ENCODE measurements at regions not wholly inside any gene's neighbourhood (a gene's known extent, or its start where the extent isn't known, plus 50 kb on each side); places are given as distances from the start of the nearest gene placed in this dataset.
A peak's percentile ranks its signal among the peaks of the same experiment; 100 is the strongest.

DNA sequence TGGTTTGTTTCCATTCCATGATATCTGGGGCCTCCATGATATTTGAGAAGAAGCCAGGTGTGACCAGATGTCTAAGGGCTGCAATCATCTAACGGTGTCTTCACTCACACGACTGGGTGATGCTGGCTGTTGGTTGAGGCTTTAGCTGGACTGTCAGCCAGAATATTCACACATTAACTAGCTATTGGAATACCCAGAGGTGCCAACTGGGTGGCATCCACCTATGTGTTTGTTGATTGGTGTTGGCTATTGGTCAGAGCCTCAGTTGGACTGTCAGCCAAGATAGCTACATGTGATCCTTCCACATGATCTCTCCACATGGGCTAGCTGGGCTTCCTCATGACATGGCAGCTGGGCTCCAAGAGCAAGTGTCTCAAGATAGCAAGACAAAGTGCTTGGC, 117.4 kb downstream of the CDCA7 start:
- Histone ChIP-seq H3K36me3 (replicated peaks) (no peaks in the 10 kb centered on the region), H3K4me3 (ENCODE audit: low read depth, low read length) (no peak overlapping the region), H3K27me3 (replicated peaks) (no peaks in the 10 kb centered on the region), H3K27ac (no peak overlapping the region)
- in situ Hi-C loops (cut with HindIII; ENCODE audit: low pct_ligation_motif_present, low sequenced_read_pairs): no loop called here
- TF ChIP-seq, protein P1, sequence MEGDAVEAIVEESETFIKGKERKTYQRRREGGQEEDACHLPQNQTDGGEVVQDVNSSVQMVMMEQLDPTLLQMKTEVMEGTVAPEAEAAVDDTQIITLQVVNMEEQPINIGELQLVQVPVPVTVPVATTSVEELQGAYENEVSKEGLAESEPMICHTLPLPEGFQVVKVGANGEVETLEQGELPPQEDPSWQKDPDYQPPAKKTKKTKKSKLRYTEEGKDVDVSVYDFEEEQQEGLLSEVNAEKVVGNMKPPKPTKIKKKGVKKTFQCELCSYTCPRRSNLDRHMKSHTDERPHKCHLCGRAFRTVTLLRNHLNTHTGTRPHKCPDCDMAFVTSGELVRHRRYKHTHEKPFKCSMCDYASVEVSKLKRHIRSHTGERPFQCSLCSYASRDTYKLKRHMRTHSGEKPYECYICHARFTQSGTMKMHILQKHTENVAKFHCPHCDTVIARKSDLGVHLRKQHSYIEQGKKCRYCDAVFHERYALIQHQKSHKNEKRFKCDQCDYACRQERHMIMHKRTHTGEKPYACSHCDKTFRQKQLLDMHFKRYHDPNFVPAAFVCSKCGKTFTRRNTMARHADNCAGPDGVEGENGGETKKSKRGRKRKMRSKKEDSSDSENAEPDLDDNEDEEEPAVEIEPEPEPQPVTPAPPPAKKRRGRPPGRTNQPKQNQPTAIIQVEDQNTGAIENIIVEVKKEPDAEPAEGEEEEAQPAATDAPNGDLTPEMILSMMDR (IDR thresholded peaks at IDR 0.05; ENCODE audit: low read depth, low read length, missing control alignments): peak; percentile 3
- no peak for DNase-seq

- H3K27ac ChIP-seq: no peak overlapping the region
- no peaks in the 10 kb centered on the region for H3K36me3 ChIP-seq (replicated peaks)
- no peak overlapping the region for H3K4me3 ChIP-seq (ENCODE audit: low read depth, low read length)
- TF ChIP-seq, protein P1 (IDR thresholded peaks at IDR 0.05; ENCODE audit: low read depth, low read length, missing control alignments): no peak
- in situ Hi-C loops (cut with HindIII; ENCODE audit: low pct_ligation_motif_present, low sequenced_read_pairs): no loop called here
- DNase-seq: no peak
- no peaks in the 10 kb centered on the region for H3K27me3 ChIP-seq (replicated peaks)
Measured at GRCh38 chr2:173483137-173483536, 128.5 kb downstream of the CDCA7 start.

DNA sequence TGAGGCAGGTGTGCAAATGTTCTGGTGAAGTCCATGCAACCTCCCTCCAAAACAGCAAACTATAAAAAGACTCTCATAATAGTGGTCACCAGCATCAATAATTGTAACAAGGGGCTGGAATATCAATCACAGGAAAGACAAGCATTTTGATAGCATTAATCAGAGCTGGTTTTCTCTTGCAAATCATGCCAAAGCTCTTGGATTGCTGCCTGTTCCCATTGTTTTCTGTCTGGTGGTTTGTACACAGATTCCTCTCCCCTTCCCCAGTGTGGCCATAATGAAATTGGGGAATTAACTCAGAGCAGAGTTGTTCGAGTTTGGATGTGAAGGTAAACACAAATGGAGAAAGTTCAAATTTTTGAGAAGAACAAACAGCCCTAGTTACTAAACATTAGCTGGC, 134.2 kb downstream of the CDCA7 start:
- H3K27ac ChIP-seq: no peak overlapping the region
- in situ Hi-C loops (cut with HindIII; ENCODE audit: low pct_ligation_motif_present, low sequenced_read_pairs): no loop called here
- DNase-seq: no peak
- no peaks in the 10 kb centered on the region for H3K27me3 ChIP-seq (replicated peaks)
- H3K36me3 ChIP-seq (replicated peaks): no peaks in the 10 kb centered on the region
- no peak overlapping the region for H3K4me3 ChIP-seq (ENCODE audit: low read depth, low read length)
- TF ChIP-seq, protein P1 (IDR thresholded peaks at IDR 0.05; ENCODE audit: low read depth, low read length, missing control alignments): no peak

DNA sequence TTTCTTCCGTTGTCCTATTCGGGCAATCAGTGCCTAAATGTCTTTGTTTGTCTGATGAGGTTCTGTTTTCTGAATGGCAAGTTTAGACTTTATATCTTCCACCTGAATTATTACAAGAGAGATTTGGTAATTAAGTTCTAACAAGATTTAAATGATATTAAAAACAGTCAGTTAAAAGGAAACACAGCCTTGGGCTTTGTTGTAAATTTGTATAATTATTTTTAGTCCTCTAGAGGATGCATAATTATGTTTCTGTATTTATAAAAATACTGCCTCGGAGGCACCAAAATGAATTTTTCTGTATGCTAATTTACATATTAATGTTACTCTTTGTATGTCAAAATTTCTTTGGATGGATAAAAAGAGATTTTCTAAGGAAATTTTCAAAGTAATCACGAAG, 136.7 kb downstream of the CDCA7 start:
- in situ Hi-C loops (cut with HindIII; ENCODE audit: low pct_ligation_motif_present, low sequenced_read_pairs): no loop called here
- H3K4me3 ChIP-seq (ENCODE audit: low read depth, low read length): no peak overlapping the region
- TF ChIP-seq, protein P1 (IDR thresholded peaks at IDR 0.05; ENCODE audit: low read depth, low read length, missing control alignments): no peak
- no peaks in the 10 kb centered on the region for H3K36me3 ChIP-seq (replicated peaks)
- no peak for DNase-seq
- H3K27ac ChIP-seq: no peak overlapping the region
- no peaks in the 10 kb centered on the region for H3K27me3 ChIP-seq (replicated peaks)

DNA sequence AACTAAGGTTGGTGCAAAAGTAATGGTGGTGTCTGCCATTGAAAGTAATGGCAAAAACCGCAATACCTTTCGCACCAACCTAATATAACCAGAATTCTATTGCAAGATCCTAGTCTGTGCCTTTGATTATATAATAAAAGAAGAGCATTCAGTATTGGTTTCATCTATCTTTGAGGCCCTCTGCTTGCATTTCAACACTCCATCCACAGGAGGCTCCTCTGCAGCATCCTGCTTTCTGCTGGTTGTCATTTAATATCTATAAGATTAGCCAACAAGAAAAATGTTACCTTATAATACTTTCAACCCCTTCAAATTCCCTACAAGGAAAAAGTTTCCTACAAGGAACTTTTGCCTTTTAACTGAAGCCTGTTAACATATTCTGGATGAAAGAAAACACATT, 139.2 kb downstream of the CDCA7 start:
- Histone ChIP-seq H3K36me3 (replicated peaks) (no peaks in the 10 kb centered on the region), H3K27me3 (replicated peaks) (no peaks in the 10 kb centered on the region), H3K4me3 (ENCODE audit: low read depth, low read length) (no peak overlapping the region), H3K27ac (no peak overlapping the region)
- TF ChIP-seq, protein P1 (IDR thresholded peaks at IDR 0.05; ENCODE audit: low read depth, low read length, missing control alignments): peak; percentile 37
- in situ Hi-C loops (cut with HindIII; ENCODE audit: low pct_ligation_motif_present, low sequenced_read_pairs): no loop called here
- no peak for DNase-seq

DNA sequence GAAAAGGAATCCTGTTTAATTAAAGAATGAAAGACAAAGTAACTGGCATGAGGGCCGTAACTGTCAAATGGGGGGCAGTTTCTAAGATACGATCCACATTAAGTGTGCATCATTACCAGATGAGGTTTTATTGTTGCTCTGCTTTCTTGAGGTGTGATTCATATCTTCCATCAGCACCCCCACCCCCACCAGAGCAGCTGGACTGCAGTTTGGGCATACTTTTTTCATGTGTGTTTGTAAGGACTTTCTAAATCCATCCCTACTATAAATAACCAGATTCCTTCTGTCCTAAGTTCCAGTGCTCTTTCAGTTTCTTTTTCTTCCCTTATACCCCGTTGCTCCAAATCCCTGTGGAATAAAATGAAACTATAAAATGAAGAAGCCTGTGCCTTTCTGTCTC, 142.1 kb downstream of the CDCA7 start:
- TF ChIP-seq, protein P1 (IDR thresholded peaks at IDR 0.05; ENCODE audit: low read depth, low read length, missing control alignments): no peak
- H3K27ac ChIP-seq: no peak overlapping the region
- no peak overlapping the region for H3K4me3 ChIP-seq (ENCODE audit: low read depth, low read length)
- in situ Hi-C loops (cut with HindIII; ENCODE audit: low pct_ligation_motif_present, low sequenced_read_pairs): no loop called here
- H3K27me3 ChIP-seq (replicated peaks): no peaks in the 10 kb centered on the region
- DNase-seq: peak; percentile 54
- no peaks in the 10 kb centered on the region for H3K36me3 ChIP-seq (replicated peaks)
